ENCODE measurements at regions not wholly inside any gene's neighbourhood (a gene's known extent, or its start where the extent isn't known, plus 50 kb on each side); places are given as distances from the start of the nearest gene placed in this dataset.

DNA sequence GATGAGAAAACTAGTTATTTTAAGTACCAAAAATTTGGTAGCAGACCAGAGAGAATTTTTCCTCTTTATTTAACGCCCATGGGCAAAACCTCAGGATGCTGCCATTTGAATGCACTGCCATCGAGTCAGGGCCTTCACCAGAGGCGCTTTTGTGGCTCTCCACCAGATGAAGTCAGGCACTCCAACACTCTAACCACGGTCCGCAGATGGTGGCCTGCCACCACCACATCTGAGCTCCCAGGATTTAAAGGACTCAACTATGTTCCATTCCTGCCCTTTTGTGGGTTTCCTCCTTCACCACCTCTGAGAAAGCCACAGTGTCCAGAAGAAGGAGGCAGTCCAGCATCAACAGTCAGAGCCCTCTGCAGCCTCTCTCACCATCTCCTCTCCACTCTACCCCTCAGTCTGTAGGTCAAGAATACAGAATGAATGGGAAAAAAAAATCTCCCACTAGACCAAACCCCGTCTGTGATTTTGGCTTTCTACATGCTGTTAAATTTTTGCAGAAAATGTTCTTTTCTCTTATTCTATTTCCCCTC lies 647.4 kb downstream of the USP25 start:
- intact Hi-C loops (cut with DNase I, micrococcal nuclease), result no loop called here
- H3K4me1 ChIP-seq (ENCODE audit: low read depth), result no peaks in the 10 kb centered on the region
- no peaks in the 10 kb centered on the region for H3K36me3 ChIP-seq (ENCODE audit: low read depth)
- TF ChIP-seq CTCF (IDR thresholded peaks at IDR 0.05), result no peak
- no peaks in the 10 kb centered on the region for H3K9me3 ChIP-seq
- H3K4me3 ChIP-seq, result no peak overlapping the region
- DNase-seq (no peak), ATAC-seq (no peak)

DNA sequence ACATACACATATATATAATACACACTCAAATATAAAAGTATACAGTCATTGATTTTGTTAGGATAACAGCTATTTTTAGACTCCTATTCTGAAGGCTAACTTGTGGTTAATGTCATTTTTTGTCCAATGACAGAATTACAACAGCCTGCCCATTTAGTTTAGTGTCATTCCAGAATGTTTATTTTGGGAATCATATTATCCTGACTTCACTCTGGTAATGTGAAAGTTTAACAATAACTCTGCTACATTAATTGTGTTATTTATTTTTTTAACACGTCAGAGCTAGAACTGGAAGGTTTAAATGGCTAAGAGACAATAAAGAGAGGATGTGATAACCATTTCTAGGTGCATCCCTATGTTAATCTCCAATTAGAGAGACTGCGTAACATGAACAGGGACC lies 648.1 kb downstream of the USP25 start:
- DNase-seq (no peak), ATAC-seq (no peak)
- Histone ChIP-seq H3K9me3 (no peaks in the 10 kb centered on the region), H3K4me3 (no peak overlapping the region), H3K36me3 (ENCODE audit: low read depth) (no peaks in the 10 kb centered on the region), H3K4me1 (ENCODE audit: low read depth) (no peaks in the 10 kb centered on the region)
- intact Hi-C loops (cut with DNase I, micrococcal nuclease), result no loop called here
- no peak for TF ChIP-seq CTCF (IDR thresholded peaks at IDR 0.05)

GRCh38 chr21:16378525-16378924 lies 648.7 kb downstream of the USP25 start:
- ATAC-seq, result no peak
- no peak for DNase-seq
- intact Hi-C loops (cut with DNase I, micrococcal nuclease), result no loop called here
- H3K4me1 ChIP-seq (ENCODE audit: low read depth), result no peaks in the 10 kb centered on the region
- no peak overlapping the region for H3K4me3 ChIP-seq
- H3K36me3 ChIP-seq (ENCODE audit: low read depth), result no peaks in the 10 kb centered on the region
- no peaks in the 10 kb centered on the region for H3K9me3 ChIP-seq
- TF ChIP-seq CTCF (IDR thresholded peaks at IDR 0.05), result no peak

- DNase-seq, result no peak
- no peak for TF ChIP-seq CTCF (IDR thresholded peaks at IDR 0.05)
- Histone ChIP-seq H3K4me3 (no peak overlapping the region), H3K4me1 (ENCODE audit: low read depth) (no peaks in the 10 kb centered on the region), H3K9me3 (no peaks in the 10 kb centered on the region), H3K36me3 (ENCODE audit: low read depth) (no peaks in the 10 kb centered on the region)
- intact Hi-C loops (cut with DNase I, micrococcal nuclease), result no loop called here
- ATAC-seq, result no peak
Measured at GRCh38 chr21:16388291-16388690, 658.5 kb downstream of the USP25 start.

DNA sequence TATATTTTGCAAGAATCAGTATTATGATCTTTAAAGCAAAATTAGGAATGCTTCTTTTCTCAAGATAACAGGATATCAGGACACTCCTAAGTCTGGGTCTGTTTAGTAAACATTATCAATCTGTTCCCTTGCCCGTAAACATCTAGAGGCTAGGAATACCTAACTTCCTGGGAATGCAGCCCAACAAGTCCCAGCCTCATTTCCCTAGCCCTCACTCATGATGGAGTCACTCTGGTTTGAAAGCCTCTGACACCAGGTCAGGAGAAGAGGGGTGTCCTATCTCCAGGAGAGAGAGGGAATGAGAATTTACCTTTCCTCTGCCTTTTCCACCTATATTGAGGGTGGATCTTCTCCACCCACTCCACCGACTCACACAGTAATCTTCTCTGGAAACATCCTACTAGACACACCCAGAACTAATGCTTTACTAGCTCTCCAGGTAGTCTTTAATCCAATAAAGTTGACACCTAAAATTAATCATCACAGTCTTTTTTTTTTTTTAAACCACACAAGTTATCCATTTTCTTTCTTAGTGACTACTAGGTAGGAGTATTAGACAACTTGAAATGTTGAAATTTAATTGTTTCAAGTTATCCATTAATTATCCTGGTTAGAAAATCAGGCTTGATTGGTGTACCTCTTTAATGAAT lies 659.3 kb downstream of the USP25 start:
- no peak for TF ChIP-seq CTCF (IDR thresholded peaks at IDR 0.05)
- Histone ChIP-seq H3K36me3 (ENCODE audit: low read depth) (no peaks in the 10 kb centered on the region), H3K4me1 (ENCODE audit: low read depth) (no peaks in the 10 kb centered on the region), H3K4me3 (no peak overlapping the region), H3K9me3 (no peaks in the 10 kb centered on the region)
- DNase-seq (no peak), ATAC-seq (no peak)
- intact Hi-C loops (cut with DNase I, micrococcal nuclease), result no loop called here

GRCh38 chr21:16389643-16390042 lies 659.9 kb downstream of the USP25 start:
- H3K36me3 ChIP-seq (ENCODE audit: low read depth), result no peaks in the 10 kb centered on the region
- peaks cover 2% of the 10 kb centered on the region for H3K9me3 ChIP-seq
- no peak overlapping the region for H3K4me3 ChIP-seq
- no peaks in the 10 kb centered on the region for H3K4me1 ChIP-seq (ENCODE audit: low read depth)
- intact Hi-C loops (cut with DNase I, micrococcal nuclease), result no loop called here
- no peak for TF ChIP-seq CTCF (IDR thresholded peaks at IDR 0.05)
- ATAC-seq (no peak), DNase-seq (no peak)

Measured in mucosa of descending colon (tissue), 3 donors.